ENCODE measurements at regions not wholly inside any gene's neighbourhood (a gene's known extent, or its start where the extent isn't known, plus 50 kb on each side); places are given as distances from the start of the nearest gene placed in this dataset.
"Not testable (repeated sequence)": the region's sequence is repeated elsewhere in the genome, so short reads cannot be mapped to it uniquely, and the experiment has no call there.

DNA sequence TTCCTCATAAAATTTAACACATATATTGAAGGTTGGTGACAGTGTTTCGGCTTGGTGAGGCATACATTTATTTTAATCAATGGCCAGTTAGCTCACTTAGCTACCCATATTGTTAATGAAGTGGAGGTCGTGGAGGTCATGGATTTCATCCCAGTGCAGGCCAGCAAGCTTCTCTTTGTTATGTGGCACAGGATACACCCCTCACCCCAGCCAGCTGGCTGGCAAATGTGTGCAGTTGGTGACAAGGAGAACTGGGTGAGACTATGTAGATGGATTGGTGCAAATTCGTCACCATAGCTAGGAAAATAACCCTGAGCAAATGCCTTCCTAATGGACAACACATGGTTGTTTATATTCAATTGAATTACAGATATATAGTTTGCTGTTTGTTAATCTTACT lies 50.5 kb upstream of the FOXP2 start:
- no peaks in the 10 kb centered on the region for H3K9me3 Mint-ChIP-seq
- peaks cover 2% of the 10 kb centered on the region for H3K27me3 Mint-ChIP-seq (ENCODE audit: low read depth)
- no peak for DNase-seq
- H3K4me3 Mint-ChIP-seq: no peak overlapping the region
- no peaks in the 10 kb centered on the region for H3K4me1 Mint-ChIP-seq (ENCODE audit: low read depth)
- no peak for ATAC-seq
- H3K36me3 Mint-ChIP-seq (ENCODE audit: insufficient read depth): no peaks in the 10 kb centered on the region

DNA sequence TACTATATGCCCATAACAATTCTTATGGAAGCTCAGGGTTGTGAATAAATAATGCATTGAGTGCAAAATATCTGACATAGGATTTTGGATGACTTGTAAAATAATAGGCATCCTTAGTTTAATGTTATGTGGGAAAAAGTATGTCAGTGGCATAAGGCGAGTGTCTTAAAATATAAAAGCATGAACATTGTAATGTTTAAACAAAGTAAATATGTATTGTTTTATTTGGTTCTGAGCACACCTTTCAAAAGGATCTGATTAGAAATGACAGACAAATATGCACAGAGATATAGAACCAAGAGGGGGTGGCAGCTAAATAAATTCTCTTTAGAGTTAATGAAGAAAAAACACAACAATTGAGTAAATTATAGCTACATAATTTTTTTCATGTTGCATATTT lies 51.3 kb upstream of the FOXP2 start:
- Mint-ChIP-seq H3K36me3 (ENCODE audit: insufficient read depth) (no peaks in the 10 kb centered on the region), H3K4me1 (ENCODE audit: low read depth) (no peaks in the 10 kb centered on the region), H3K27me3 (ENCODE audit: low read depth) (peaks cover 2% of the 10 kb centered on the region), H3K9me3 (no peaks in the 10 kb centered on the region), H3K4me3 (no peak overlapping the region)
- DNase-seq (no peak), ATAC-seq (no peak)

DNA sequence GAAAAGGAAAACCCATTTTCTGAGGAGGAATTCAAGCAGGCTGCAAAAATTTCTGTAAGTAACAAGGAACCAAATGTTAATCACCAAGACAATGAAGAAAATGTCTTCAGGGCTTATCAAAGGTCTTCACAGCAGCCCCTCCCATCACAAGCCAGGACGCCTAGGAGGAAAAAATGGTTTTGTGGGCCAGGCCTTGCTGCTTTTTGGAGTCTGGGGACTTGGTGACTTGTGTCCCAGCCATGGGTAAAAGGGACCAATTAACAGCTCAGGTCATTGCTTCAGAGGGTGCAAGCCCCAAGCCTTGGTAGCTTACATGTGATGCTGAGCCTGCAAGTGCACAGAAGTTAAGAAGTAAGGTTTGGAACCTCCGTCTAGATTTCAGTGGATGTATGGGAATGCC lies 55.7 kb upstream of the FOXP2 start:
- H3K4me3 Mint-ChIP-seq: no peak overlapping the region
- no peaks in the 10 kb centered on the region for H3K9me3 Mint-ChIP-seq
- ATAC-seq: no peak
- H3K4me1 Mint-ChIP-seq (ENCODE audit: low read depth): no peaks in the 10 kb centered on the region
- H3K36me3 Mint-ChIP-seq (ENCODE audit: insufficient read depth): no peaks in the 10 kb centered on the region
- no peak for DNase-seq
- peaks cover 2% of the 10 kb centered on the region for H3K27me3 Mint-ChIP-seq (ENCODE audit: low read depth)

DNA sequence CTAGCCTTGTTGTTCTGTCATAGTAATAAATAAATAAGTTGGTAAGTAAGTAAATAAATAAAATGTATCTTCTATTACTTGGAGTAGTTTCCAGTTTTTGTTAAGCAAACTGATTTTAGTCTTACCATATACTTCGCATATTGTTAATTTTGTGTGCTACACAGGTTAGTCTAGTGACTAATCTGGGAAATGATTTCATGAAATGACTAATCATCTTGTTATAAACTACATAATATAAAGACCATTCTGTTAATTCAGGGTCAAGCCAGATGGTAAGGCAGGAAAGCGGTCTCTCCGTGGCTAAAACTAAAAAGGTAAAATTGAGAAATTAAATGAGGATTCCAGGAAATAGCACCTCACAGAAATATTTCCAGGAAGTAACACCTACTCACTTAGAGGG lies 58.5 kb upstream of the FOXP2 start:
- H3K9me3 Mint-ChIP-seq: no peaks in the 10 kb centered on the region
- DNase-seq (no peak), ATAC-seq (no peak)
- H3K4me3 Mint-ChIP-seq: no peak overlapping the region
- H3K4me1 Mint-ChIP-seq (ENCODE audit: low read depth): no peaks in the 10 kb centered on the region
- no peaks in the 10 kb centered on the region for H3K36me3 Mint-ChIP-seq (ENCODE audit: insufficient read depth)
- H3K27me3 Mint-ChIP-seq (ENCODE audit: low read depth): no peaks in the 10 kb centered on the region

DNA sequence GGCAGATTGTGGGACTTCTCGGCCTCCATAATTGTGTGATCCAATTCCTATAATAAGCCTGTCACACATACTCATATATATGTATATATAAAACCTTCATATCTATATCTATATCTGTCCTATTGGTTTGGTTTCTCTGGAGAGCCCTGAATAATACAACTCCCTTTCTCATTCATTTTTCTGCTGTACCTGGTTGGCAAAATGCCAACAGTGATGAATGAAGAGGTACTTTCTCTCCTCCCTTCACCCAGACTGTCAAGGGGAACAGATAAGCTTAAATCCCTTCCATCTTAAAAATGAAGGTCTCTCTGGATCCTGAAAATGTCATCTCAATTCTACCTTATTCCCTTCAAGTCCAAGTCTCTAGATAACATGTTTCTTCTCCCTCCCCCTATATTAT lies 60.3 kb upstream of the FOXP2 start:
- Mint-ChIP-seq H3K9me3 (no peaks in the 10 kb centered on the region), H3K27me3 (ENCODE audit: low read depth) (no peaks in the 10 kb centered on the region), H3K4me3 (no peak overlapping the region), H3K36me3 (ENCODE audit: insufficient read depth) (no peaks in the 10 kb centered on the region), H3K4me1 (ENCODE audit: low read depth) (no peaks in the 10 kb centered on the region)
- ATAC-seq (no peak), DNase-seq (no peak)

DNA sequence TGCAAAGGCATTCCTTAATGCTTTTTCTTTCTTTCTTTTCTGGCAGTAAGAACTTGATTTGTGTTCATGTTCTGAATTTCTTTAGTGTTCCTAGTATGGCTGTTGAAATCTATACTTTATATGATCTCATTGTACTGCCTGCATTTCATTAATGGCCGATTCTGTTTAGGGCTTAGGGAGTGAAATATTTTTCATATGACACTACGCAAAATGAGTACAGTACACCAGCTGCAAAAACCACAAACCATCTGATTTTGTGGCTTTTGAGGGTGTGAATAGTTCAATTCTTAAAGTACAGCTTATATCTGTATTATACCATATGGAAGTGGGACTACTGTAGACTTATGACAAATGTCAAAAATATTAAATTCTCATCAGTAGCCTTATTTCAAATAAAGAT lies 69.1 kb upstream of the FOXP2 start:
- H3K27me3 Mint-ChIP-seq (ENCODE audit: low read depth): no peaks in the 10 kb centered on the region
- no peaks in the 10 kb centered on the region for H3K4me1 Mint-ChIP-seq (ENCODE audit: low read depth)
- H3K9me3 Mint-ChIP-seq: no peaks in the 10 kb centered on the region
- ATAC-seq (no peak), DNase-seq (no peak)
- no peak overlapping the region for H3K4me3 Mint-ChIP-seq
- H3K36me3 Mint-ChIP-seq (ENCODE audit: insufficient read depth): no peaks in the 10 kb centered on the region

DNA sequence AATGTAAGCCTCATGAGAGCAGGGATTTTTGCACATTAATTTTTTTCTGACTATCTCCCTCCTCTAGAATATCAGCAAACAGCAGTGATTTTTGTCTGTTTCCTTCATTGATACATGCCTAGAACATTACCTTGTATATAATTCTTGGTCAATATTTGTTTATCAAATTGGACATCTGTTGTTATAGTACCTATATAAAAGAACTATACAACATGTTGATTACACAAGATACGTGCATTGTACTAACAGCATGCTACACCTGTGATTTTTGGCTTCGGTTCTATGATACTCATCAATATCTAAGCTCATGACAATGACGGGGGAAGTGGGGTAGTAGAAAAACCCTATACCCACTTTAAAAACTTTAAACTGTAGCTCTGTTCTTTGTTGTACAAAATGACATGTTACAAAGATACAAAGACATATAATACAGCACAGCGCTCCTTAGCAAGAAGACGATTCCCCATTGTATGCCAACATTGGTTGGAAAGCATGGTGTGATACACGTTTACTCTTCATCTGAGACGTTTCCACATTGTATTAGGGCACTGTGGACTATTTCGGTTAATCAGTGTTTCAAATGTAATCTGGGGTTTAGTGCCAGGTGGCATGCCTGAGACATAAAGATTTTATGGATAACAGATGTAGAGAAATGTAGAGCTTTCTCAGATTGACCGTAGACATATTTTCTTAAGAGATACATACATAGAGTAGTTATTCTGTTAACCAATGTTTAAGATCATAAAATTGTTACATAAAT lies 70.5 kb upstream of the FOXP2 start:
- no peaks in the 10 kb centered on the region for H3K9me3 Mint-ChIP-seq
- no peaks in the 10 kb centered on the region for H3K36me3 Mint-ChIP-seq (ENCODE audit: insufficient read depth)
- no peaks in the 10 kb centered on the region for H3K27me3 Mint-ChIP-seq (ENCODE audit: low read depth)

DNA sequence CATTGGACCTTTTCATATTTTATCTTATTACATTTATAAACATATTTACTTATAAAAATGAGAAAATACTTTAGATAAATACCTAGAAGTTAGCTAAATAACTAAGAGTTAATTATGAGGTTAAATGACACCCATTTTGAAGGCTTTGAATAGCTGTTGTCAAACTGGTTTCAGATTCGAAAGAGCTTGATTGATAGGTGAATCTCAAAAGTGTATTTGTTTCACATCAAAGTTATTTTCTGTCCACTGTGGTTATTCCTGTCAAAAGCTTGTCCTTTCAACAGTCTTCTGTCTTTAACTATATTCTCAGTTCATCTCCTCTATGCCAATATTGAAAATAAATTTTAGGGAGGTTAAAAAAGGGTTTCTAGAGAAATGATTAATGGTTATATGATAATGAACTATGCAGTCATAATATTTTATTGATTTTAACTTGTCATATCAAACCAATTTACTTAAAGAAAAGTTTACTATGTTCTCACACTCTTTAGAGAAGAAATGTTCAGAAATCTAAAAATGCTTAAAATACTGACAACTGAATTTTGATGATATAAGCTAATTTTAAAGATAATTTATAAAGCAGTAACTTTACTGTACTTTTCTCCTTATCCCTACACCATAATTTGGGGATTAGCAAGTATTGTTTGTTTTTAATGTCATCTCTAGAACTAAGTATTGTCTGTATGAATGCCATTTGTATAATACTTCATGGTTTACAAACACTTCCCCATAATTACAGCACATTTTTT lies 72.0 kb upstream of the FOXP2 start:
- Mint-ChIP-seq H3K27me3 (ENCODE audit: low read depth) (no peaks in the 10 kb centered on the region), H3K4me1 (ENCODE audit: low read depth) (no peaks in the 10 kb centered on the region), H3K9me3 (no peaks in the 10 kb centered on the region), H3K36me3 (ENCODE audit: insufficient read depth) (no peaks in the 10 kb centered on the region), H3K4me3 (no peak overlapping the region)
- ATAC-seq (no peak), DNase-seq (no peak)

More for the DNA sequence above, 70.5 kb upstream of the FOXP2 start:
- DNase-seq (no peak), ATAC-seq (no peak)
- H3K4me3 Mint-ChIP-seq: no peak overlapping the region
- H3K4me1 Mint-ChIP-seq (ENCODE audit: low read depth): no peaks in the 10 kb centered on the region

DNA sequence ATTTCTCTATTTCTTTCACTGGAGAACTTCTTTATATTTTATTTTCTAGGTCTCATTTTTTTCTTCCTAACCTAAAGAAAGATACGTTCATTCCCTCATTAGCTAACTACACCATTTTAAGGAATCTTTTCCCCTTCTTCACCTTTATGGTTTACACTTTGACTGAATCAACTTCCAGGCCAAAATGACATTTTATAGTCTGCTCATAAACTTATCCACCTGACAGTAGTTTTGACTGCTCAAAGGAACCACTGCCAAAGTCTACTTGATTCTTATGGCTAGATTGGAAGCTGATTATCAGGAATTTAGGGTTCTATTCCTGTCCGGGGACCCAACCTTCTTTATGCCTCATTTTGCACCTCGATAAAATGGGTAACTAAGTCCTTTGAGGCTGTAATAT lies 73.0 kb upstream of the FOXP2 start:
- H3K27me3 Mint-ChIP-seq (ENCODE audit: low read depth): no peaks in the 10 kb centered on the region
- H3K4me1 Mint-ChIP-seq (ENCODE audit: low read depth): no peaks in the 10 kb centered on the region
- H3K4me3 Mint-ChIP-seq: no peak overlapping the region
- no peaks in the 10 kb centered on the region for H3K36me3 Mint-ChIP-seq (ENCODE audit: insufficient read depth)
- DNase-seq (no peak), ATAC-seq (no peak)
- H3K9me3 Mint-ChIP-seq: no peaks in the 10 kb centered on the region

DNA sequence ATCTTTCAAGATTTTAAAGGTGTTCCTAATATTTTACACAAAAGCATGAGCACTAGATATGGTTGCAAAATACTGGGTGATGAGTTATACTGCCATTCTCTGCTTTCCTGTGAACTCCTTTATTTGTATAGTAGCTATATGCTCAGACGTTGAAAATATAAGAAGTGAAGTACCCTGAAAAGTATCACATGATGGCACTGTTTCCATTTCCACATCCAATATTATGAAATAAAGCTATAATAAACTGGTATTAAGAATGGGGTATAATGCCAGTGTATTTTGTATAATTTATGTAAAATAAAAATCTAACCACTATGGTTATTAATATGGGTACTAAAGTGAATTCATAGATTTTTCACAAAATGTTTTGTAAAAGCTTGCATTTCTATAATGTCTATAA lies 79.6 kb upstream of the FOXP2 start:
- H3K9me3 Mint-ChIP-seq: no peaks in the 10 kb centered on the region

DNA sequence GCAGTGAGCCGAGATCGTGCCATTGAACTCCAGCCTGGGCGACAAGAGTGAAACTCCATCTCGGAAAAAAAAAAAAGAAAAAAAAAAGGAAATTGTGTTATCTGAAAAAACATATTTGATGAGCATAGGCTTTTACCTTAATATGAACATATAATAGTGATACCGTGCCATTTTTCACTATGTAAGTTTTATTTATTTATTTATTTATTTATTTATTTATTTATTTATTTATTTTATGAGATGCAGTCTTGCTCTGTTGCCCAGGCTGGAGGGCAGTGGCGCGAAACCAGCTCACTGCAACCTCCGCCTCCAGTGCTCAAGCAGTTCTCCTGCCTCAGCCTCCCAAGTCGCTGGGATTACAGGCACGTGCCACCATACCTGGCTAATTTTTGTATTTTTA lies 85.2 kb upstream of the FOXP2 start:
- DNase-seq; H3K27me3 Mint-ChIP-seq (ENCODE audit: low read depth); H3K4me3 Mint-ChIP-seq; H3K4me1 Mint-ChIP-seq (ENCODE audit: low read depth); H3K36me3 Mint-ChIP-seq (ENCODE audit: insufficient read depth); H3K9me3 Mint-ChIP-seq; ATAC-seq: not testable (repeated sequence)

More for the DNA sequence above, 79.6 kb upstream of the FOXP2 start:
- ATAC-seq (no peak), DNase-seq (no peak)
- Mint-ChIP-seq H3K4me1 (ENCODE audit: low read depth) (no peaks in the 10 kb centered on the region), H3K4me3 (no peak overlapping the region), H3K27me3 (ENCODE audit: low read depth) (no peaks in the 10 kb centered on the region), H3K36me3 (ENCODE audit: insufficient read depth) (no peaks in the 10 kb centered on the region)

DNA sequence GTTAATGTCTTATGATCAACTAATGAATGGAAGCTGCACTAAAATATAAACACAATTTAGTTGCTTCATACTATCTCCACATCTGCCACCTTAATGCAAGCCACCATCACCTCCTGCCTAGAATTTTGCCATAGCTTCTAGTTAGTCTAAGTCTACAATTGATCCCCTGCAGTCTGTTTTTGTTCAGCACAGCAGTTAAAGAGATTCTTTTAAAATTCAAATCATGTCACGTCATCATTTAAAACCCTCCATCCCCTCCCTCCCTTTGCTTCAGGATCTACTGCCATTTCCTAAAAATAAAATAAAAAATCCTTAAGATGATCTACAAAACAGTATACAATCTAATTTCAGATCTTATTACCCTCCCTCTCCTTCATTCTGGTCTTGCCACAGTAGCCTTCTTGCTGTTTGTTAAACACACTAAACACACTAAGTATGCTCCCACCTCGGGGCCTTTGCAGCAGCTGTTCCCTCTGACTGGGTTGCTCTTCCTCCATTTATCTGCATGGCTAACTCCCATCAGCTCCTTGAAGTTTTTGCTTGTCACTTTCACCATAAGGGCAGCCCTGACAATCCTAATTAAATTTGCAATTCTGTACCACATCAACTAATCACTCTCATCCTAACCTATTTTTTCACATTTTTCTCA lies 97.0 kb upstream of the FOXP2 start:
- ATAC-seq: no peak
- Mint-ChIP-seq H3K36me3 (ENCODE audit: insufficient read depth) (no peaks in the 10 kb centered on the region), H3K4me3 (no peak overlapping the region), H3K27me3 (ENCODE audit: low read depth) (no peaks in the 10 kb centered on the region), H3K9me3 (no peaks in the 10 kb centered on the region), H3K4me1 (ENCODE audit: low read depth) (no peaks in the 10 kb centered on the region)
- DNase-seq: no peak

DNA sequence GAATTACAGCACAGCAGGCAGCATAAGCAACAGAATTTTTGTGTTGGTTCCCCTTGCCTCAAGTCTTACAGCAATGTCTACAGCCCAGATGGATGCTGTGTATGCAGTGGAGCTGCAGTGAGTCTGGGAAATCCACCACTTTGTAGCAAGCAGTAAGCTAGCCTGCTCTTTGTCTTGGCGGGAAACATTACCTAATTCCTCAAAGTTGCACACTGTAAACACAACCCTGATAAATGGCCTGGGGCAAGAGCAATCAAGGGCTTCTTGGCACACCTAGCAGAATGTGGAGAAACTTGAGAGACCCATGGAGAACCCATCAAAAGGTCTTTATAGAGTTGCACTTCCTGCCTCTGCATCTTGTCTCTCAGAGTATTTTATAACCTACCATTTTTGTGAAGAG lies 102.0 kb upstream of the FOXP2 start:
- Mint-ChIP-seq H3K4me1 (ENCODE audit: low read depth) (no peaks in the 10 kb centered on the region), H3K4me3 (no peak overlapping the region), H3K9me3 (no peaks in the 10 kb centered on the region), H3K36me3 (ENCODE audit: insufficient read depth) (no peaks in the 10 kb centered on the region), H3K27me3 (ENCODE audit: low read depth) (no peaks in the 10 kb centered on the region)
- DNase-seq: no peak
- ATAC-seq: no peak

DNA sequence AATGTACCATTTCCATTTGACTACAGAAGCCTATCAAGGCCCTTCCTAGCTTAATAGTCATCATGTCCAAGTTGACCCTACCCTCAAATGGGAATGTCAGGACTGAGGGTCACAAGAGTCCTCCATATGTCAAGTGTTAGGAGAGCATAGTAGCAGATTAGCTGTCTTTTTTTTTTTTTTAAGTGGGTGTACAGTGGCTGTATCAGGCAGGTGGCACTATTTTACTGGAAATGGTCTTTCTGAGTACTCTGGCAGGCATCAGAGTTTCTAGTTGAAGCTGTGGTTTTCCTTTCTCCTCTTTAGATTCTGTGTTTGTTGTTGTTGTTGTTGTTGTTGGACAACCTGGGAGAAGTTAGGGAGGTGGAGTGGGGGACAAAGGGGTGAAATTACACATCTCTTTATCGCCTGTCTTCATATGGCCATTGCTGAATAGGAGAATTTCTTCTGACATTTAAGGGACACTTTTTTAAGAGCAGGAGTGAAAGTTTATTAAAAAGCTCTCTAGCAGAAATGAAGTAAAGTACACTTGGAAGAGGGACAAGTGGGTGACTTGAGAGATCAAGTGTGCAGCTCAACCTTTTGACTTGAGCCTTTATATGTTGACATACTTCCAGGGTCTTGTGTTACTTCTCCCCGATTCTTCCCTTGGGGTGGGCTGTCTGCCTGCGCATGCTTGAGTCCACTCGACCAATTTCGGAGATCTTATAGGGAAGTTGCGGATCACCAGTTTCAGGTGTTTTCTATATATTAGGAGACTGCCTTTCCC lies 104.1 kb upstream of the FOXP2 start:
- no peaks in the 10 kb centered on the region for H3K36me3 Mint-ChIP-seq (ENCODE audit: insufficient read depth)
- no peaks in the 10 kb centered on the region for H3K4me1 Mint-ChIP-seq (ENCODE audit: low read depth)
- ATAC-seq: no peak
- no peaks in the 10 kb centered on the region for H3K9me3 Mint-ChIP-seq
- H3K27me3 Mint-ChIP-seq (ENCODE audit: low read depth): no peaks in the 10 kb centered on the region
- DNase-seq: no peak
- no peak overlapping the region for H3K4me3 Mint-ChIP-seq
